ENCODE measurements at regions not wholly inside any gene's neighbourhood (a gene's known extent, or its start where the extent isn't known, plus 50 kb on each side); places are given as distances from the start of the nearest gene placed in this dataset.

- no peak for TF ChIP-seq CTCF (IDR thresholded peaks at IDR 0.05; ENCODE audit: control extremely low read depth in 1 of 3, insufficient read depth in 1 of 3, low read depth in 1 of 3, low read length in 3 of 3)
- TF ChIP-seq CBX5 (IDR thresholded peaks at IDR 0.05; ENCODE audit: low read depth, low read length), result no peak
- TF ChIP-seq MAX (IDR thresholded peaks at IDR 0.05), result no peak
- no peak for TF ChIP-seq CTBP2 (IDR thresholded peaks at IDR 0.05; ENCODE audit: borderline replicate concordance, insufficient read depth, insufficient read length, low read length)
- no peak for TF ChIP-seq SIX5 (IDR thresholded peaks at IDR 0.05; ENCODE audit: low read depth, low read length)
These were observed 59.9 kb upstream of the DLX4 start (continued) for GRCh38 chr17:49908782-49909714.
